Neuronal stem cell (in vitro differentiated cells): ENCODE measurements at regions not wholly inside any gene's neighbourhood (a gene's known extent, or its start where the extent isn't known, plus 50 kb on each side); places are given as distances from the start of the nearest gene placed in this dataset.

Experiments used
- DNase-seq: peaks from one replicate; pipeline ENCODE4 v3.0.0-alpha.2; 2013; ENCODE audit warnings: low spot score
- H2AFZ ChIP-seq: one replicate; pipeline ENCODE4 v1.6.1; 2013; ENCODE audit warnings: mild to moderate bottlenecking, low read length, inconsistent platforms
- H2AK5ac ChIP-seq: 2 replicates; pipeline ENCODE4 v1.6.1; 2013; ENCODE audit warnings: low read depth, mild to moderate bottlenecking, inconsistent platforms, low read length, moderate library complexity, mixed read lengths
- H2BK120ac ChIP-seq: 2 replicates; pipeline ENCODE4 v1.6.1; 2013; ENCODE audit warnings: low read depth, mild to moderate bottlenecking, inconsistent platforms, low read length, moderate library complexity, mixed read lengths
- H2BK12ac ChIP-seq: one replicate; pipeline ENCODE4 v1.6.1; 2013; ENCODE audit warnings: low read length, inconsistent platforms
- H2BK15ac ChIP-seq: 2 replicates; pipeline ENCODE4 v1.6.1; 2013; ENCODE audit warnings: mild to moderate bottlenecking, low read length, inconsistent platforms, mixed read lengths
- H2BK5ac ChIP-seq: one replicate; pipeline ENCODE4 v1.6.1; 2013; ENCODE audit warnings: inconsistent platforms, mild to moderate bottlenecking, low read length, moderate library complexity
- H3K14ac ChIP-seq: one replicate; pipeline ENCODE4 v1.6.1; 2013; ENCODE audit warnings: low read length, inconsistent platforms
- H3K18ac ChIP-seq: 2 replicates; pipeline ENCODE4 v1.6.1; 2013; ENCODE audit warnings: low read length, inconsistent platforms
- H3K23ac ChIP-seq: 2 replicates; pipeline ENCODE4 v1.6.1; 2013; ENCODE audit warnings: low read depth, mild to moderate bottlenecking, mixed read lengths, low read length, inconsistent platforms; ENCODE audit not compliant: poor library complexity
- H3K27ac ChIP-seq: replicated peaks from 3 replicates; pipeline ENCODE4 v1.5.1; 2013; ENCODE audit warnings: low read length, inconsistent platforms
- H3K27me3 ChIP-seq, 3 experiments: 2 replicates each; pipeline ENCODE4 v1.6.1; 2013; ENCODE audit warnings: low read length in 3 of 3, mild to moderate bottlenecking in 2 of 3, inconsistent platforms in 1 of 3, low read depth in 1 of 3, mixed read lengths in 1 of 3, moderate library complexity in 1 of 3; ENCODE audit not compliant: control insufficient read depth in 3 of 3, insufficient read depth in 3 of 3
- H3K36me3 ChIP-seq, 2 donors: replicated peaks in 1 of 2; 2 replicates each; pipeline ENCODE4 v1.6.1; 2013; ENCODE audit warnings: low read length in 2 of 2; ENCODE audit not compliant: control insufficient read depth in 2 of 2, insufficient read depth in 2 of 2
- H3K4ac ChIP-seq: 2 replicates; pipeline ENCODE4 v1.6.1; 2013; ENCODE audit warnings: inconsistent platforms, mild to moderate bottlenecking, low read length, moderate library complexity
- H3K4me1 ChIP-seq, 2 donors: 1 replicate in 1 of 2; 2 replicates in 1 of 2; pipeline ENCODE4 v1.6.1; 2013; ENCODE audit warnings: low read length in 2 of 2, low read depth in 1 of 2; ENCODE audit not compliant: control insufficient read depth in 2 of 2, insufficient read depth in 1 of 2
- H3K4me2 ChIP-seq: one replicate; pipeline ENCODE4 v1.6.1; 2013; ENCODE audit warnings: mild to moderate bottlenecking, low read length, inconsistent platforms; ENCODE audit not compliant: insufficient read depth, poor library complexity, severe bottlenecking
- H3K4me3 ChIP-seq, 2 donors: 2 replicates each; pipeline ENCODE4 v1.5.1; 2013; ENCODE audit warnings: low read length in 2 of 2, mild to moderate bottlenecking in 2 of 2, inconsistent platforms in 1 of 2, moderate library complexity in 1 of 2
- H3K79me1 ChIP-seq: one replicate; pipeline ENCODE4 v1.6.1; 2013; ENCODE audit warnings: low read depth, mild to moderate bottlenecking, inconsistent platforms, low read length, moderate library complexity
- H3K9ac ChIP-seq: one replicate; pipeline ENCODE4 v1.6.1; 2013; ENCODE audit warnings: mild to moderate bottlenecking, low read depth, low read length, inconsistent platforms; ENCODE audit not compliant: poor library complexity
- H3K9me3 ChIP-seq, 2 donors: replicated peaks in 1 of 2; 2 replicates each; pipeline versions ENCODE3 to v1.6.1; 2013; ENCODE audit warnings: low read length in 2 of 2, mild to moderate bottlenecking in 2 of 2, inconsistent platforms in 1 of 2, low read depth in 1 of 2, mixed read lengths in 1 of 2, moderate library complexity in 1 of 2; ENCODE audit not compliant: control insufficient read depth in 2 of 2, insufficient read depth in 1 of 2
- H4K8ac ChIP-seq: one replicate; pipeline ENCODE4 v1.6.1; 2013; ENCODE audit warnings: low read depth, mild to moderate bottlenecking, inconsistent platforms, low read length, moderate library complexity
- H4K91ac ChIP-seq: one replicate; pipeline ENCODE4 v1.6.1; 2013; ENCODE audit warnings: low read length, low read depth, mild to moderate bottlenecking, inconsistent platforms; ENCODE audit not compliant: poor library complexity
- WGBS, 2 donors: extraction: QIAGEN DNeasy Blood & Tissue Kit; methylation state at CpG; one replicate each; pipeline ENCODE4 v1.1.7; 2013; ENCODE audit warnings: missing lambda C conversion rate in 2 of 2, mixed read lengths in 1 of 2; ENCODE audit not compliant: insufficient read length in 2 of 2, insufficient replicate concordance in 1 of 2; ENCODE audit errors: extremely low coverage in 2 of 2; 5-methylcytosine and 5-hydroxymethylcytosine counted together

DNA sequence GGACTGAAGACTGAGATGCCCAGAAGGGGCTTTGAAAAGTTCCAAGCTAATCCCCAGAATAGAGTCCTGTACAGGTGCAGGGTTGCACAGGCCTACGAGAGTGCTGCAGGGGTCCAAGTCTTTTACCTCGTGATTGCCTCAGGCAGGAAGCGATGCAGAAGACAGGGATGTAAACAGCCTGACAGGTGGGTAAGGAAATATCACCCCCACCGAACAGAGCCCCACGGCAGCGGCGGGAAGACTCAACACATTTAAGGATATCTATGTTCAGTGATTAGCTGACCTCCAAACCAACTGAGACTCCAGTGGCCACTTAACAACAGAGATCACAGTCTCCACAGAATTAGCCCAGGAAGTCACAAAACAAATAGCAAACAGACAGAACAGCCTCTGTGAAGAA is 73.9 kb upstream of the VIPR2 start:
- no peak overlapping the region for H2BK15ac ChIP-seq
- H3K18ac ChIP-seq: no peak overlapping the region
- no peak overlapping the region for H3K4ac ChIP-seq
- no peak overlapping the region for H3K4me2 ChIP-seq
- WGBS, 2 donors: no CpG with 5 or more reads among the region's 7 CpGs
- H4K8ac ChIP-seq: no peak overlapping the region
- H3K4me3 ChIP-seq: no peak overlapping the region
- peaks cover 0 to 17% (median 0%) of the 10 kb centered on the region in 3 experiments for H3K27me3 ChIP-seq
- H2BK12ac ChIP-seq: no peak overlapping the region
- H3K79me1 ChIP-seq: no peaks in the 10 kb centered on the region
- no peak overlapping the region for H2AK5ac ChIP-seq
- peaks cover 0 to 3% of the 10 kb centered on the region in 2 donors for H3K4me1 ChIP-seq
- no peak overlapping the region for H3K14ac ChIP-seq
- no peaks in the 10 kb centered on the region for H3K9me3 ChIP-seq
- no peak overlapping the region for H2AFZ ChIP-seq
- H2BK5ac ChIP-seq: no peak overlapping the region
- H4K91ac ChIP-seq: no peak overlapping the region
- H3K27ac ChIP-seq: no peak overlapping the region
- H3K36me3 ChIP-seq: no peaks in the 10 kb centered on the region
- H3K23ac ChIP-seq: no peak overlapping the region
- no peak overlapping the region for H3K9ac ChIP-seq
- no peak overlapping the region for H2BK120ac ChIP-seq
- no peak for DNase-seq

- WGBS, 2 donors: no CpG with 5 or more reads among the region's 1 CpG
- Histone ChIP-seq H2AK5ac (no peak overlapping the region), H3K79me1 (no peaks in the 10 kb centered on the region), H3K4ac (no peak overlapping the region), H3K4me2 (no peak overlapping the region), H3K4me3 (no peak overlapping the region), H3K36me3 (no peaks in the 10 kb centered on the region), H2BK5ac (no peak overlapping the region), H2AFZ (no peak overlapping the region), H3K27ac (no peak overlapping the region), H4K8ac (no peak overlapping the region), H3K23ac (no peak overlapping the region), H3K27me3 (peaks cover 0 to 17% (median 0%) of the 10 kb centered on the region in 3 experiments), H3K9ac (no peak overlapping the region), H3K18ac (no peak overlapping the region), H2BK120ac (no peak overlapping the region), H3K4me1 (peaks cover 0 to 3% of the 10 kb centered on the region in 2 donors), H4K91ac (no peak overlapping the region), H2BK12ac (no peak overlapping the region), H2BK15ac (no peak overlapping the region), H3K14ac (no peak overlapping the region), H3K9me3 (no peaks in the 10 kb centered on the region)
- DNase-seq: no peak
Observed at GRCh38 chr7:159218170-159218569, 73.5 kb upstream of the VIPR2 start.

DNA sequence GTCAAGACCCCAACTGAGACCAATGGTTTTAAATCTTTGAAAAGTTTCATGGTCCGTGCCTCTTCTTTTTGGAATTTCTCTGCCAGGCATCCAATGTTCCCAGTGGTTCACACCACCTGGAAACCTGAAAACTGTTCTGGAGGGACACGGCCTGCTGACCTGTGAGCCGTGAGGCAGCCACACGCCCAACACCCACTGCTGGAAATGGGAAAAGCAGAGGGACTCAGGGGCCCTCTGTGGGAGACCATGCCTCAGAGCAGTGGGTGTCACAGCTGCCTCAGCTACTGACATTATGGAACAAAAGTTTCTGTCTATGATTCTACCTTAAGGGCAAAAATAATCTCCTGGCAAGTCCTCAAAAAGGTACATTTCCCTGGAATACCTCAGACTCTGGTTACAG is 70.4 kb upstream of the VIPR2 start:
- peaks cover 0 to 3% of the 10 kb centered on the region in 2 donors for H3K4me1 ChIP-seq
- no peak overlapping the region for H3K23ac ChIP-seq
- H3K4me2 ChIP-seq: no peak overlapping the region
- no peak overlapping the region for H2BK5ac ChIP-seq
- H2BK15ac ChIP-seq: no peak overlapping the region
- no peak overlapping the region for H3K27ac ChIP-seq
- H3K9me3 ChIP-seq: peaks cover 0 to 2% of the 10 kb centered on the region in 2 donors
- H2AFZ ChIP-seq: no peak overlapping the region
- H3K27me3 ChIP-seq: peaks cover 0 to 25% (median 0%) of the 10 kb centered on the region in 3 experiments
- H3K36me3 ChIP-seq: no peaks in the 10 kb centered on the region
- H3K9ac ChIP-seq: no peak overlapping the region
- DNase-seq: no peak
- H2BK120ac ChIP-seq: no peak overlapping the region
- H2BK12ac ChIP-seq: no peak overlapping the region
- no CpG with 5 or more reads among the region's 4 CpGs for WGBS, 2 donors
- no peak overlapping the region for H4K91ac ChIP-seq
- H3K18ac ChIP-seq: no peak overlapping the region
- no peak overlapping the region for H4K8ac ChIP-seq
- H3K14ac ChIP-seq: no peak overlapping the region
- H3K79me1 ChIP-seq: no peaks in the 10 kb centered on the region
- no peak overlapping the region for H2AK5ac ChIP-seq
- no peak overlapping the region for H3K4ac ChIP-seq
- no peak overlapping the region for H3K4me3 ChIP-seq

- Histone ChIP-seq H2BK120ac (no peak overlapping the region), H3K18ac (no peak overlapping the region), H3K23ac (no peak overlapping the region), H2BK12ac (no peak overlapping the region), H2BK15ac (no peak overlapping the region), H3K4me2 (no peak overlapping the region), H2AFZ (no peak overlapping the region), H2BK5ac (no peak overlapping the region), H4K91ac (no peak overlapping the region), H3K9me3 (peaks cover 0 to 4% of the 10 kb centered on the region in 2 donors), H3K79me1 (no peaks in the 10 kb centered on the region), H3K14ac (no peak overlapping the region), H3K4me3 (no peak overlapping the region), H3K9ac (no peak overlapping the region), H3K4me1 (no peaks in the 10 kb centered on the region), H4K8ac (no peak overlapping the region), H3K27me3 (peaks cover 0 to 25% (median 0%) of the 10 kb centered on the region in 3 experiments), H3K27ac (no peak overlapping the region), H3K36me3 (no peaks in the 10 kb centered on the region), H2AK5ac (no peak overlapping the region), H3K4ac (no peak overlapping the region)
- WGBS, 2 donors: no CpG with 5 or more reads among the region's 2 CpGs
- no peak for DNase-seq
Observed at GRCh38 chr7:159213253-159213652, 68.6 kb upstream of the VIPR2 start.
